H1 (cell line): ENCODE measurements at regions not wholly inside any gene's neighbourhood (a gene's known extent, or its start where the extent isn't known, plus 50 kb on each side); places are given as distances from the start of the nearest gene placed in this dataset.

Source experiments
- CTCF ChIA-PET: fragments of 300-600 bp; sonication (Branson Sonifier 250); formaldehyde crosslinking; loops from one replicate; lab custom pipeline; 2021; ENCODE audit not compliant: partially characterized antibody; lab: Charles Lee
- POLR2A ChIA-PET: fragments of 300-600 bp; sonication (Branson Sonifier 250); formaldehyde crosslinking; loops from one replicate; lab custom pipeline; 2021; ENCODE audit warnings: inconsistent platforms; ENCODE audit not compliant: partially characterized antibody; lab: Charles Lee
- DNase-seq, 2 experiments: peaks; one replicate each; pipeline versions ENCODE4 v3.0.0 to v3.0.0-alpha.2; 2010 to 2022; ENCODE audit warnings: low spot score in 2 of 2, low read depth in 1 of 2, mixed read lengths in 1 of 2
- FAIRE-seq: peaks from 2 replicates; lab custom pipeline; 2011; peaks lifted over from hg19 to GRCh38; lab: Jason Lieb, UNC
- H2AFZ ChIP-seq: 2 replicates; pipeline ENCODE4 v1.8.1; 2012; ENCODE audit warnings: low read length, inconsistent platforms
- H2AK5ac ChIP-seq: 2 replicates; pipeline ENCODE4 v1.6.1; 2013; ENCODE audit warnings: low read depth, low read length
- H2BK120ac ChIP-seq: replicated peaks from 2 replicates; pipeline ENCODE3; 2013; ENCODE audit warnings: low read depth, low read length, inconsistent platforms
- H2BK12ac ChIP-seq: 2 replicates; pipeline ENCODE4 v1.6.1; 2013; ENCODE audit warnings: low read depth, low read length
- H2BK15ac ChIP-seq: 2 replicates; pipeline ENCODE4 v1.6.1; 2013; ENCODE audit warnings: low read length
- H2BK20ac ChIP-seq: 2 replicates; pipeline ENCODE4 v1.6.1; 2013; ENCODE audit warnings: low read length
- H2BK5ac ChIP-seq: 2 replicates; pipeline ENCODE4 v1.6.1; 2013; ENCODE audit warnings: low read depth, low read length
- H3K14ac ChIP-seq: 2 replicates; pipeline ENCODE4 v1.6.1; 2013; ENCODE audit warnings: inconsistent platforms; ENCODE audit not compliant: insufficient read length
- H3K18ac ChIP-seq: 2 replicates; pipeline ENCODE4 v1.6.1; 2013; ENCODE audit warnings: low read length; ENCODE audit errors: extremely low read depth
- H3K23ac ChIP-seq: 2 replicates; pipeline ENCODE4 v1.6.1; 2013; ENCODE audit warnings: inconsistent platforms; ENCODE audit not compliant: insufficient read length
- H3K23me2 ChIP-seq: 2 replicates; pipeline ENCODE4 v1.6.1; 2013; ENCODE audit warnings: low read depth, low read length
- H3K27ac ChIP-seq: 2 replicates; pipeline ENCODE4 v1.6.1; 2011; ENCODE audit warnings: low read depth, low read length, inconsistent platforms
- H3K27me3 ChIP-seq, 4 experiments: replicated peaks in 1 of 4; 1 replicate in 1 of 4; 2 replicates in 3 of 4; pipeline versions ENCODE4 v1.6.1 to v1.8.1; 2011 to 2013; ENCODE audit warnings: low read length in 3 of 4, mild to moderate bottlenecking in 3 of 4, inconsistent platforms in 2 of 4, mixed read lengths in 2 of 4, moderate library complexity in 1 of 4; ENCODE audit not compliant: control insufficient read depth in 3 of 4, insufficient read depth in 3 of 4; ENCODE audit errors: extremely low read depth in 1 of 4
- H3K36me3 ChIP-seq, 4 experiments: 2 replicates each; pipeline versions ENCODE4 v1.6.1 to v1.8.1; 2011 to 2013; ENCODE audit warnings: mild to moderate bottlenecking in 4 of 4, low read length in 3 of 4, moderate library complexity in 2 of 4, control low read depth in 1 of 4, inconsistent platforms in 1 of 4; ENCODE audit not compliant: insufficient read depth in 4 of 4, control insufficient read depth in 2 of 4
- H3K4ac ChIP-seq: replicated peaks from 2 replicates; pipeline ENCODE3; 2013; ENCODE audit warnings: low read length, low read depth, mixed read lengths, inconsistent platforms; ENCODE audit not compliant: insufficient read length
- H3K4me1 ChIP-seq, 4 experiments: replicated peaks in 1 of 4; 1 replicate in 1 of 4; 2 replicates in 3 of 4; pipeline versions ENCODE4 v1.6.1 to v1.8.1; 2011 to 2013; ENCODE audit warnings: low read length in 3 of 4, inconsistent platforms in 2 of 4, mixed read lengths in 1 of 4; ENCODE audit not compliant: insufficient read depth in 4 of 4, control insufficient read depth in 3 of 4
- H3K4me2 ChIP-seq, 2 experiments: 2 replicates each; pipeline versions ENCODE4 v1.6.1 to v1.8.1; 2011 to 2013; ENCODE audit warnings: low read depth in 2 of 2, low read length in 2 of 2, control low read depth in 1 of 2, inconsistent platforms in 1 of 2, mild to moderate bottlenecking in 1 of 2; ENCODE audit not compliant: insufficient read depth in 1 of 2
- H3K4me3 ChIP-seq, 4 experiments: fragments of 200-600, 300-600 bp in 1 of 4; sonication (generic), shearing (Covaris generic), sonication (Bioruptor Twin) in 1 of 4; 2 replicates each; pipeline versions ENCODE4 v1.5.1 to v1.8.1; 2011 to 2016; ENCODE audit warnings: low read length in 4 of 4, low read depth in 3 of 4, control low read depth in 2 of 4, inconsistent platforms in 2 of 4, mild to moderate bottlenecking in 2 of 4, mixed read lengths in 1 of 4, moderate library complexity in 1 of 4; ENCODE audit not compliant: insufficient read depth in 2 of 4; ENCODE audit errors: extremely low read depth in 1 of 4
- H3K56ac ChIP-seq: replicated peaks from 2 replicates; pipeline ENCODE3; 2013; ENCODE audit warnings: low read depth, mild to moderate bottlenecking, mixed read lengths, low read length, inconsistent platforms; ENCODE audit not compliant: insufficient read length
- H3K79me1 ChIP-seq: 2 replicates; pipeline ENCODE4 v1.6.1; 2013; ENCODE audit warnings: low read depth, low read length, control low read depth
- H3K79me2 ChIP-seq, 2 experiments: 2 replicates each; pipeline versions ENCODE4 v1.6.1 to v1.8.1; 2012 to 2013; ENCODE audit warnings: low read length in 2 of 2, mild to moderate bottlenecking in 2 of 2, inconsistent platforms in 1 of 2; ENCODE audit not compliant: insufficient read depth in 2 of 2, control insufficient read depth in 1 of 2
- H3K9ac ChIP-seq, 4 experiments: replicated peaks in 1 of 4; 1 replicate in 1 of 4; 2 replicates in 3 of 4; pipeline versions ENCODE4 v1.6.1 to v1.8.1; 2011 to 2013; ENCODE audit warnings: low read depth in 3 of 4, low read length in 3 of 4, control low read depth in 2 of 4, mild to moderate bottlenecking in 2 of 4, moderate library complexity in 2 of 4, inconsistent platforms in 1 of 4; ENCODE audit errors: extremely low read depth in 1 of 4
- H3K9me3 ChIP-seq, 2 experiments: 2 replicates each; pipeline versions ENCODE4 v1.6.1 to v1.8.1; 2012 to 2013; ENCODE audit warnings: mild to moderate bottlenecking in 2 of 2, moderate library complexity in 2 of 2, control low read depth in 1 of 2, inconsistent platforms in 1 of 2, low read depth in 1 of 2, low read length in 1 of 2, mixed read lengths in 1 of 2; ENCODE audit not compliant: insufficient read depth in 2 of 2
- H4K20me1 ChIP-seq, 2 experiments: replicated peaks in 1 of 2; 2 replicates each; pipeline versions ENCODE3 to v1.8.1; 2011 to 2013; ENCODE audit warnings: inconsistent platforms in 2 of 2, low read length in 2 of 2, mild to moderate bottlenecking in 1 of 2; ENCODE audit not compliant: insufficient read depth in 2 of 2, control insufficient read depth in 1 of 2
- H4K5ac ChIP-seq: 2 replicates; pipeline ENCODE4 v1.6.1; 2013; ENCODE audit warnings: low read length, low read depth, mixed read lengths, inconsistent platforms; ENCODE audit not compliant: insufficient read length
- H4K8ac ChIP-seq: 2 replicates; pipeline ENCODE4 v1.8.0; 2013; ENCODE audit warnings: mild to moderate bottlenecking, moderate library complexity, low read length, inconsistent platforms; ENCODE audit not compliant: insufficient read depth; ENCODE audit errors: extremely low read depth
- H4K91ac ChIP-seq: replicated peaks from 2 replicates; pipeline ENCODE3; 2013; ENCODE audit warnings: low read length, mixed read lengths, inconsistent platforms; ENCODE audit not compliant: insufficient read length
- ATF2 ChIP-seq: IDR thresholded peaks from 2 replicates; pipeline ENCODE4 v1.6.1; 2012; ENCODE audit warnings: low read length, inconsistent platforms
- BACH1 ChIP-seq: IDR thresholded peaks from 2 replicates; pipeline ENCODE4 v1.6.1; 2012; ENCODE audit warnings: low read length, improper control_type of control experiment
- BRCA1 ChIP-seq: IDR thresholded peaks from 2 replicates; pipeline ENCODE4 v1.6.1; 2012; ENCODE audit warnings: low read depth, low read length, improper control_type of control experiment
- CHD1 ChIP-seq: IDR thresholded peaks from 2 replicates; pipeline ENCODE4 v1.6.1; 2012; ENCODE audit warnings: low read depth, low read length, improper control_type of control experiment
- GTF2F1 ChIP-seq: IDR thresholded peaks from 2 replicates; pipeline ENCODE4 v1.6.1; 2012; ENCODE audit warnings: low read depth, low read length, improper control_type of control experiment, borderline replicate concordance
- KDM5A ChIP-seq: fragments of 200-600 bp; IDR thresholded peaks from 2 replicates; pipeline ENCODE4 v1.7.1; 2012; ENCODE audit warnings: mild to moderate bottlenecking, low read length, inconsistent platforms, mixed read lengths
- NANOG ChIP-seq: IDR thresholded peaks from 2 replicates; pipeline ENCODE4 v1.6.1; 2011; ENCODE audit warnings: low read length, low read depth, mild to moderate bottlenecking, inconsistent platforms; ENCODE audit not compliant: insufficient read depth, poor library complexity, severe bottlenecking
- NRF1 ChIP-seq: IDR thresholded peaks from 2 replicates; pipeline ENCODE4 v1.6.1; 2011; ENCODE audit warnings: mild to moderate bottlenecking, low read depth, low read length, improper control_type of control experiment
- PHF8 ChIP-seq: fragments of 200-600 bp; sonication (generic); conservative IDR thresholded peaks from 2 replicates; pipeline ENCODE4 v1.7.1; 2012; ENCODE audit warnings: low read depth, mild to moderate bottlenecking, inconsistent platforms, low read length, moderate library complexity
- POLR2AphosphoS5 ChIP-seq: IDR thresholded peaks from 2 replicates; pipeline ENCODE4 v1.6.1; 2011; ENCODE audit warnings: low read depth, low read length
- SIN3A ChIP-seq, 2 experiments: IDR thresholded peaks in 1 of 2; conservative IDR thresholded peaks in 1 of 2; 2 replicates each; pipeline ENCODE4 v1.6.1; 2011 to 2012; ENCODE audit warnings: low read length in 2 of 2, improper control_type of control experiment in 1 of 2, low read depth in 1 of 2, mild to moderate bottlenecking in 1 of 2
- SIRT6 ChIP-seq: IDR thresholded peaks from one replicate; pipeline ENCODE4 v1.7.1; 2012; ENCODE audit warnings: low read length, inconsistent platforms
- SP4 ChIP-seq: IDR thresholded peaks from 2 replicates; pipeline ENCODE4 v1.6.1; 2012; ENCODE audit warnings: low read length, inconsistent platforms
- TAF1 ChIP-seq: IDR thresholded peaks from 2 replicates; pipeline ENCODE4 v1.6.1; 2011; ENCODE audit warnings: mild to moderate bottlenecking, low read depth, low read length
- WGBS, 2 experiments: shearing (Covaris generic) in 1 of 2; methylation state at CpG; one replicate each; pipeline versions ENCODE4 v1.1.6 to v1.1.7; 2013 to 2015; ENCODE audit warnings: low lambda C conversion rate in 2 of 2, mixed read lengths in 2 of 2, inconsistent platforms in 1 of 2, low coverage in 1 of 2, missing lambda C conversion rate in 1 of 2; ENCODE audit not compliant: insufficient replicate concordance in 2 of 2, insufficient coverage in 1 of 2, insufficient read length in 1 of 2; ENCODE audit errors: extremely low coverage in 1 of 2, missing lambda C conversion rate in 1 of 2; 5-methylcytosine and 5-hydroxymethylcytosine counted together

DNA sequence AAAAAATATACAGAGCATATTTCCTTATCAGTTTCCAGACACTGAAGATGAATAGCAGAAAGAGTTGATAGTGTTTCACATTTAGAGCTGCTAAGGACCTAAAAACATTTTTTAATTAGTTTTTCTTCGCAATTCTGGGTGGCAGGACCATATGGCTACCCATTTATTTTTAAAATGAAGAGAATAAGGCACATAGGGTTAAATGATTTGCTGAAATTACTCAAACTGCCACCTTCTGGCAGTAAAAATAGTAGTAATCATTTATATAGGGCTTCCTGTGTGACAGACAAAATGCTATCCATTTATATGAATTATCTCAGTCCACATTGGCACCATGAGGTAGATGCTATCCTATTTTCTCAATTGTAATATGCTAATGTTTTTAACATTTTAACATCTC, 108.6 kb upstream of the CCDC196 start:
- Histone ChIP-seq H3K23ac (no peak overlapping the region), H3K56ac (no peak overlapping the region), H2BK5ac (no peak overlapping the region), H3K9me3 (no peaks in the 10 kb centered on the region), H3K14ac (no peak overlapping the region), H2AFZ (no peak overlapping the region), H4K8ac (no peak overlapping the region), H3K4me3 (no peak overlapping the region), H3K9ac (no peak overlapping the region), H2BK20ac (no peak overlapping the region), H3K4me2 (no peak overlapping the region), H3K4me1 (no peaks in the 10 kb centered on the region), H2BK15ac (no peak overlapping the region), H3K79me2 (no peaks in the 10 kb centered on the region), H3K79me1 (no peaks in the 10 kb centered on the region), H3K18ac (no peak overlapping the region), H4K5ac (no peak overlapping the region), H3K27me3 (peaks cover 0 to under 1% (median 0%) of the 10 kb centered on the region in 4 experiments; a peak in 1 of 7 replicates), H2AK5ac (no peak overlapping the region), H3K27ac (no peak overlapping the region), H3K4ac (no peak overlapping the region), H4K91ac (no peak overlapping the region), H2BK120ac (no peak overlapping the region), H4K20me1 (no peaks in the 10 kb centered on the region), H3K36me3 (no peaks in the 10 kb centered on the region), H3K23me2 (no peaks in the 10 kb centered on the region), H2BK12ac (no peak overlapping the region)
- FAIRE-seq (no peak), DNase-seq (no peak)
- POLR2A ChIA-PET: no interaction called here
- CTCF ChIA-PET: interaction anchor here (0.6 to 1.7 kb wide), 4 partner anchors 9 to 838 kb away, joined by 3 to 6 read pairs (median 4); no protein-coding TSS in a partner anchor
- 85% methylated on average over 1 of the region's 1 CpG; no CpG with 5 or more reads in 1 of the 2 experiments for WGBS, 2 experiments
- TF ChIP-seq TAF1: no peak
- TF ChIP-seq PHF8: no peak
- TF ChIP-seq NANOG: no peak
- no peak for TF ChIP-seq BACH1
- TF ChIP-seq NRF1: no peak
- TF ChIP-seq SIRT6: no peak
- no peak for TF ChIP-seq SIN3A (conservative IDR thresholded peaks at IDR 0.05 in 1 of 2, IDR thresholded peaks at IDR 0.05 in 1 of 2; ENCODE audit: low read depth in 1 of 2, low read length in 2 of 2)
- TF ChIP-seq POLR2AphosphoS5: no peak
- TF ChIP-seq KDM5A: no peak
- no peak for TF ChIP-seq SP4
- TF ChIP-seq BRCA1: no peak
- TF ChIP-seq ATF2: no peak
- TF ChIP-seq CHD1: no peak
- no peak for TF ChIP-seq GTF2F1
